Panc1 (cell line): ENCODE measurements at regions not wholly inside any gene's neighbourhood (a gene's known extent, or its start where the extent isn't known, plus 50 kb on each side); places are given as distances from the start of the nearest gene placed in this dataset.

Source experiments
- ATAC-seq: fragments of 200-7000 bp; cut with Tn5 transposase; 2 replicates; pipeline ENCODE4 v1.9.1; 2020; ENCODE audit warnings: mild to moderate bottlenecking, moderate library complexity
- BruUV-seq: library from RNA; stranded (reverse); fragments of 400-500 nt; replicated peaks from 2 replicates; lab custom pipeline; 2021; lab: Mats Ljungman, UMichigan
- CTCF ChIA-PET: fragments of 300-600 bp; sonication (Branson Sonifier 250); formaldehyde crosslinking; loops from one replicate; lab custom pipeline; 2022; ENCODE audit warnings: antibody characterized with exemption; lab: Charles Lee
- POLR2A ChIA-PET: fragments of 300-600 bp; sonication (Branson Sonifier 250); formaldehyde crosslinking; loops from one replicate; lab custom pipeline; 2022; ENCODE audit warnings: antibody characterized with exemption; lab: Charles Lee
- DNase-seq: peaks from one replicate; pipeline ENCODE4 v3.0.0-alpha.2; 2010; ENCODE audit warnings: low read depth, low spot score
- H3K27ac ChIP-seq: 2 replicates; pipeline ENCODE4 v1.5.1; 2011; ENCODE audit warnings: mild to moderate bottlenecking, low read length, inconsistent platforms
- H3K27me3 ChIP-seq: fragments of 200-500 bp; sonication (Bioruptor generic); 2 replicates; pipeline ENCODE4 v1.6.0; 2014; ENCODE audit warnings: low read length, inconsistent platforms; ENCODE audit not compliant: control insufficient read depth, insufficient read depth
- H3K36me3 ChIP-seq: fragments of 200-500 bp; sonication (Bioruptor generic); 2 replicates; pipeline ENCODE4 v1.5.1; 2014; ENCODE audit warnings: inconsistent platforms, mild to moderate bottlenecking, low read length, moderate library complexity; ENCODE audit not compliant: control insufficient read depth, insufficient read depth
- H3K4me1 ChIP-seq: 2 replicates; pipeline ENCODE4 v1.5.1; 2011; ENCODE audit warnings: inconsistent platforms, mild to moderate bottlenecking, low read length, moderate library complexity; ENCODE audit not compliant: control insufficient read depth, insufficient read depth
- H3K4me3 ChIP-seq, 2 experiments: 2 replicates each; pipeline ENCODE4 v1.5.1; 2011 to 2012; ENCODE audit warnings: low read depth in 2 of 2, low read length in 2 of 2, mild to moderate bottlenecking in 2 of 2, inconsistent platforms in 1 of 2, moderate library complexity in 1 of 2
- H3K9me3 ChIP-seq: fragments of 200-500 bp; sonication (Bioruptor generic); 2 replicates; pipeline ENCODE4 v1.5.1; 2014; ENCODE audit warnings: low read depth, mild to moderate bottlenecking, inconsistent platforms, low read length, moderate library complexity; ENCODE audit not compliant: control insufficient read depth, insufficient read depth
- POLR2AphosphoS5 ChIP-seq: IDR thresholded peaks from 2 replicates; pipeline ENCODE4 v1.6.1; 2012; ENCODE audit warnings: mild to moderate bottlenecking, low read depth, low read length, moderate library complexity
- SIN3A ChIP-seq: IDR thresholded peaks from 2 replicates; pipeline ENCODE4 v1.6.1; 2012; ENCODE audit warnings: low read depth, mild to moderate bottlenecking, low read length, moderate library complexity, borderline replicate concordance; ENCODE audit not compliant: insufficient read depth
- TCF7L2 ChIP-seq: IDR thresholded peaks from 2 replicates; pipeline ENCODE4 v1.6.1; 2011; ENCODE audit warnings: mild to moderate bottlenecking, low read depth, low read length, inconsistent platforms
- in situ Hi-C: cut with HindIII; loops from 2 replicates; pipeline ENCODE4 v1.10.0; 2016; ENCODE audit warnings: low sequenced_read_pairs, low pct_unique_long_range_greater_than_20kb
- intact Hi-C: fragments of 100-400 bp; cut with micrococcal nuclease; formaldehyde crosslinking; loops from one replicate; pipeline ENCODE4 v1.10.0; 2022; ENCODE audit not compliant: unreplicated experiment
- TF ChIP-seq, protein P1 (sequence below), 2 experiments: IDR thresholded peaks; 2 replicates each; pipeline ENCODE4 v1.6.1; 2011 to 2012; ENCODE audit warnings: low read depth in 2 of 2, control low read depth in 1 of 2, low read length in 1 of 2, mild to moderate bottlenecking in 1 of 2, moderate library complexity in 1 of 2; ENCODE audit not compliant: insufficient read depth in 1 of 2
- TF ChIP-seq, protein P2 (sequence below): fragments of 450-650 bp; IDR thresholded peaks from 2 replicates; pipeline ENCODE4 v1.5.1; 2017; ENCODE audit warnings: mild to moderate bottlenecking

DNA sequence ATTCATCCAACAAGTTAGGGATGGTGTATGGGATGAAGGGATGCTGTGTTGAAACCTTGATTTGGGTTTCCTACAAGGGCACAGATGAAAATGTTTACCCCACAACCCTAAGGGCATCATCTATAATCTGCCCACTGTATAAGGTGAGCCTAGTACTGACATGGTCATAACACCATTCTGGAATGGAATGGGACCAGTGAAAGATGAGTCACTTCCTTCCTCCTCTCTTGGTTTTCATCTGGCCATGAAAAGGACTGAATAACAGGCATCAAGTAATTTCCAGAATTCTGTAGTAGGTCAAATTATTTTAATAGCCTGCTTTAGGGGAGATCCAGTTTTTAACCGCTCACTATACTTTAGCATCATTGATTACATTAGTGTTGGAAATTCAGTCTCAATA is 538.6 kb downstream of the NR2F2 start:
- DNase-seq (no peak), ATAC-seq (no peak)
- POLR2A ChIA-PET = no interaction called here
- Histone ChIP-seq H3K4me1 (no peaks in the 10 kb centered on the region), H3K27me3 (no peaks in the 10 kb centered on the region), H3K4me3 (no peak overlapping the region), H3K36me3 (no peaks in the 10 kb centered on the region), H3K9me3 (no peaks in the 10 kb centered on the region), H3K27ac (no peak overlapping the region)
- intact Hi-C loops = no loop called here
- no peak for TF ChIP-seq TCF7L2
- TF ChIP-seq, protein P1, sequence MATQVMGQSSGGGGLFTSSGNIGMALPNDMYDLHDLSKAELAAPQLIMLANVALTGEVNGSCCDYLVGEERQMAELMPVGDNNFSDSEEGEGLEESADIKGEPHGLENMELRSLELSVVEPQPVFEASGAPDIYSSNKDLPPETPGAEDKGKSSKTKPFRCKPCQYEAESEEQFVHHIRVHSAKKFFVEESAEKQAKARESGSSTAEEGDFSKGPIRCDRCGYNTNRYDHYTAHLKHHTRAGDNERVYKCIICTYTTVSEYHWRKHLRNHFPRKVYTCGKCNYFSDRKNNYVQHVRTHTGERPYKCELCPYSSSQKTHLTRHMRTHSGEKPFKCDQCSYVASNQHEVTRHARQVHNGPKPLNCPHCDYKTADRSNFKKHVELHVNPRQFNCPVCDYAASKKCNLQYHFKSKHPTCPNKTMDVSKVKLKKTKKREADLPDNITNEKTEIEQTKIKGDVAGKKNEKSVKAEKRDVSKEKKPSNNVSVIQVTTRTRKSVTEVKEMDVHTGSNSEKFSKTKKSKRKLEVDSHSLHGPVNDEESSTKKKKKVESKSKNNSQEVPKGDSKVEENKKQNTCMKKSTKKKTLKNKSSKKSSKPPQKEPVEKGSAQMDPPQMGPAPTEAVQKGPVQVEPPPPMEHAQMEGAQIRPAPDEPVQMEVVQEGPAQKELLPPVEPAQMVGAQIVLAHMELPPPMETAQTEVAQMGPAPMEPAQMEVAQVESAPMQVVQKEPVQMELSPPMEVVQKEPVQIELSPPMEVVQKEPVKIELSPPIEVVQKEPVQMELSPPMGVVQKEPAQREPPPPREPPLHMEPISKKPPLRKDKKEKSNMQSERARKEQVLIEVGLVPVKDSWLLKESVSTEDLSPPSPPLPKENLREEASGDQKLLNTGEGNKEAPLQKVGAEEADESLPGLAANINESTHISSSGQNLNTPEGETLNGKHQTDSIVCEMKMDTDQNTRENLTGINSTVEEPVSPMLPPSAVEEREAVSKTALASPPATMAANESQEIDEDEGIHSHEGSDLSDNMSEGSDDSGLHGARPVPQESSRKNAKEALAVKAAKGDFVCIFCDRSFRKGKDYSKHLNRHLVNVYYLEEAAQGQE (IDR thresholded peaks at IDR 0.05; ENCODE audit: insufficient read depth in 1 of 2, low read depth in 2 of 2, low read length in 1 of 2) = no peak
- TF ChIP-seq POLR2AphosphoS5 = no peak
- TF ChIP-seq, protein P2, sequence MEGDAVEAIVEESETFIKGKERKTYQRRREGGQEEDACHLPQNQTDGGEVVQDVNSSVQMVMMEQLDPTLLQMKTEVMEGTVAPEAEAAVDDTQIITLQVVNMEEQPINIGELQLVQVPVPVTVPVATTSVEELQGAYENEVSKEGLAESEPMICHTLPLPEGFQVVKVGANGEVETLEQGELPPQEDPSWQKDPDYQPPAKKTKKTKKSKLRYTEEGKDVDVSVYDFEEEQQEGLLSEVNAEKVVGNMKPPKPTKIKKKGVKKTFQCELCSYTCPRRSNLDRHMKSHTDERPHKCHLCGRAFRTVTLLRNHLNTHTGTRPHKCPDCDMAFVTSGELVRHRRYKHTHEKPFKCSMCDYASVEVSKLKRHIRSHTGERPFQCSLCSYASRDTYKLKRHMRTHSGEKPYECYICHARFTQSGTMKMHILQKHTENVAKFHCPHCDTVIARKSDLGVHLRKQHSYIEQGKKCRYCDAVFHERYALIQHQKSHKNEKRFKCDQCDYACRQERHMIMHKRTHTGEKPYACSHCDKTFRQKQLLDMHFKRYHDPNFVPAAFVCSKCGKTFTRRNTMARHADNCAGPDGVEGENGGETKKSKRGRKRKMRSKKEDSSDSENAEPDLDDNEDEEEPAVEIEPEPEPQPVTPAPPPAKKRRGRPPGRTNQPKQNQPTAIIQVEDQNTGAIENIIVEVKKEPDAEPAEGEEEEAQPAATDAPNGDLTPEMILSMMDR = no peak
- TF ChIP-seq SIN3A = no peak
- CTCF ChIA-PET = no interaction called here
- in situ Hi-C loops = no loop called here
- no TSS peak for BruUV-seq

DNA sequence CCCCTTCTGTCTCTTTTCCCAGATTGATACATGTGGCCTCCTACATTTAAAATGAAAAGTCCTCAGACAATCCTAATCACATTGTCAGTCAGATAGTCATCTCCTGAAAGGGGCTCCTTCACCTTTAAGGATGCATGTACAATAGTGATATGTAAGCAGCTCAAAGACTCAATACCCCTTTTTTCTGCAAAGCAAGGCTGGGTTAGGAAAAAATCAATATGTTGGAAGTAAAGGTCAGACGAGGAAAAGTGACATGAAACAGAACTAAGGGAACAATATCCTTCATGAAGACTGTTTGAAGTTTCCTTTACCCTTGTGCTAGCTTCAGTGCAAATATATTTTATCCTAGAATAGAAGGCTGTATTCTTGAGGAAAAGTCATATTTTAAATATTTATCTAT is 539.3 kb downstream of the NR2F2 start:
- ChIA-PET CTCF (no interaction called here), POLR2A (no interaction called here)
- ATAC-seq (no peak), DNase-seq (no peak)
- TF ChIP-seq, protein P2 = no peak
- TF ChIP-seq, protein P1 (IDR thresholded peaks at IDR 0.05; ENCODE audit: insufficient read depth in 1 of 2, low read depth in 2 of 2, low read length in 1 of 2) = no peak
- no peak for TF ChIP-seq POLR2AphosphoS5
- TF ChIP-seq TCF7L2 = no peak
- TF ChIP-seq SIN3A = no peak
- no peak overlapping the region for H3K27ac ChIP-seq
- in situ Hi-C loops = no loop called here
- BruUV-seq = no TSS peak
- H3K27me3 ChIP-seq = no peaks in the 10 kb centered on the region
- no peaks in the 10 kb centered on the region for H3K4me1 ChIP-seq
- no peak overlapping the region for H3K4me3 ChIP-seq
- H3K36me3 ChIP-seq = no peaks in the 10 kb centered on the region
- intact Hi-C loops = no loop called here
- H3K9me3 ChIP-seq = no peaks in the 10 kb centered on the region
